HG02840 (cell line): ENCODE measurements at regions not wholly inside any gene's neighbourhood (a gene's known extent, or its start where the extent isn't known, plus 50 kb on each side); places are given as distances from the start of the nearest gene placed in this dataset.

Experiments
- ATAC-seq: cut with Tn5 transposase; IDR thresholded peaks from one replicate; pipeline ENCODE4 v1.9.1; 2021; ENCODE audit warnings: mild to moderate bottlenecking, moderate library complexity, moderate number of reproducible peaks; ENCODE audit not compliant: unreplicated experiment, low FRiP score

- ATAC-seq = no peak
These were observed 288.0 kb upstream of the SMARCA2 start for GRCh38 chr9:1726993-1727759.

- no peak for ATAC-seq
These were observed 285.5 kb upstream of the SMARCA2 start for GRCh38 chr9:1729631-1730030.

GRCh38 chr9:1732670-1733069, 282.5 kb upstream of the SMARCA2 start:
- ATAC-seq = no peak

- no peak for ATAC-seq
These were observed 276.5 kb upstream of the SMARCA2 start for GRCh38 chr9:1738511-1739100.

GRCh38 chr9:1743121-1743960, 271.8 kb upstream of the SMARCA2 start:
- no peak for ATAC-seq

GRCh38 chr9:1745980-1746379, 269.2 kb upstream of the SMARCA2 start:
- no peak for ATAC-seq

- no peak for ATAC-seq
These were observed 267.7 kb upstream of the SMARCA2 start for GRCh38 chr9:1747417-1747967.

- no peak for ATAC-seq
These were observed 266.7 kb upstream of the SMARCA2 start for GRCh38 chr9:1748407-1748806.

- ATAC-seq = no peak
These were observed 258.0 kb upstream of the SMARCA2 start for GRCh38 chr9:1757186-1757585.

- peak; percentile 82 for ATAC-seq
These were observed 256.1 kb upstream of the SMARCA2 start for GRCh38 chr9:1759009-1759408.

GRCh38 chr9:1759771-1760300, 255.3 kb upstream of the SMARCA2 start:
- ATAC-seq = no peak

- no peak for ATAC-seq
These were observed 253.3 kb upstream of the SMARCA2 start for GRCh38 chr9:1761807-1762206.

GRCh38 chr9:1766042-1766441, 249.1 kb upstream of the SMARCA2 start:
- no peak for ATAC-seq

GRCh38 chr9:1768561-1768960, 246.6 kb upstream of the SMARCA2 start:
- no peak for ATAC-seq

- ATAC-seq = no peak
These were observed 243.9 kb upstream of the SMARCA2 start for GRCh38 chr9:1771094-1771789.

GRCh38 chr9:1775230-1775629, 239.9 kb upstream of the SMARCA2 start:
- no peak for ATAC-seq

- no peak for ATAC-seq
These were observed 238.5 kb upstream of the SMARCA2 start for GRCh38 chr9:1776668-1777067.

GRCh38 chr9:1791191-1791590, 224.0 kb upstream of the SMARCA2 start:
- ATAC-seq = no peak

GRCh38 chr9:1794547-1795270, 220.4 kb upstream of the SMARCA2 start:
- no peak for ATAC-seq
